ENCODE measurements at regions not wholly inside any gene's neighbourhood (a gene's known extent, or its start where the extent isn't known, plus 50 kb on each side); places are given as distances from the start of the nearest gene placed in this dataset.

- DNase-seq (ENCODE audit: low spot score), result peak; percentile 14
These were observed 119.5 kb downstream of the IRF8 start for GRCh38 chr16:86018487-86018886.

- no peak for DNase-seq (ENCODE audit: low spot score)
These were observed 120.0 kb downstream of the IRF8 start for GRCh38 chr16:86018941-86019340.

- no peak for DNase-seq (ENCODE audit: low spot score)
These were observed 120.6 kb downstream of the IRF8 start for GRCh38 chr16:86019446-86020047.

- no peak for DNase-seq (ENCODE audit: low spot score)
These were observed 122.0 kb downstream of the IRF8 start for GRCh38 chr16:86020971-86021370.

- DNase-seq (ENCODE audit: low spot score), result no peak
These were observed 123.5 kb downstream of the IRF8 start for GRCh38 chr16:86022381-86022960.

GRCh38 chr16:86024210-86024609 lies 125.2 kb downstream of the IRF8 start:
- no peak for DNase-seq (ENCODE audit: low spot score)

- no peak for DNase-seq (ENCODE audit: low spot score)
These were observed 126.7 kb downstream of the IRF8 start for GRCh38 chr16:86025706-86026105.

- DNase-seq (ENCODE audit: low spot score), result no peak
These were observed 127.4 kb downstream of the IRF8 start for GRCh38 chr16:86026171-86026910.

GRCh38 chr16:86026916-86027315 lies 128.0 kb downstream of the IRF8 start:
- no peak for DNase-seq (ENCODE audit: low spot score)

- no peak for DNase-seq (ENCODE audit: low spot score)
These were observed 128.6 kb downstream of the IRF8 start for GRCh38 chr16:86027373-86028126.

- DNase-seq (ENCODE audit: low spot score), result peak; percentile 46
These were observed 130.3 kb downstream of the IRF8 start for GRCh38 chr16:86029131-86029741.

- DNase-seq (ENCODE audit: low spot score), result no peak
These were observed 131.2 kb downstream of the IRF8 start for GRCh38 chr16:86030116-86030515.

GRCh38 chr16:86031141-86031678 lies 132.2 kb downstream of the IRF8 start:
- no peak for DNase-seq (ENCODE audit: low spot score)

- peak; percentile 44 for DNase-seq (ENCODE audit: low spot score)
These were observed 134.1 kb downstream of the IRF8 start for GRCh38 chr16:86033016-86033474.

- DNase-seq (ENCODE audit: low spot score), result no peak
These were observed 135.0 kb downstream of the IRF8 start for GRCh38 chr16:86033971-86034370.

- no peak for DNase-seq (ENCODE audit: low spot score)
These were observed 135.5 kb downstream of the IRF8 start for GRCh38 chr16:86034421-86034919.

GRCh38 chr16:86035906-86036305 lies 136.9 kb downstream of the IRF8 start:
- DNase-seq (ENCODE audit: low spot score), result no peak

GRCh38 chr16:86037999-86038925 lies 139.3 kb downstream of the IRF8 start:
- no peak for DNase-seq (ENCODE audit: low spot score)

GRCh38 chr16:86038926-86039310 lies 140.0 kb downstream of the IRF8 start:
- no peak for DNase-seq (ENCODE audit: low spot score)

- no peak for DNase-seq (ENCODE audit: low spot score)
These were observed 140.6 kb downstream of the IRF8 start for GRCh38 chr16:86039606-86040005.

- DNase-seq (ENCODE audit: low spot score), result no peak
These were observed 141.5 kb downstream of the IRF8 start for GRCh38 chr16:86040496-86040895.

Data from pons (tissue), 1 donor.